Liver (tissue), 3 donors: ENCODE measurements at regions not wholly inside any gene's neighbourhood (a gene's known extent, or its start where the extent isn't known, plus 50 kb on each side); places are given as distances from the start of the nearest gene placed in this dataset.

Experiments used
- EGR1 ChIP-seq, 2 donors: IDR thresholded peaks; 2 replicates each; pipeline ENCODE4 v1.6.1; 2016 to 2018; ENCODE audit warnings: antibody characterized with exemption in 2 of 2, low read depth in 2 of 2
- GABPA ChIP-seq, 2 donors: IDR thresholded peaks in 1 of 2; conservative IDR thresholded peaks in 1 of 2; 2 replicates each; pipeline ENCODE4 v1.6.1; 2016; ENCODE audit warnings: antibody characterized with exemption in 2 of 2, mild to moderate bottlenecking in 1 of 2, moderate library complexity in 1 of 2
- HNF4A ChIP-seq, 2 donors: conservative IDR thresholded peaks; 2 replicates each; pipeline ENCODE4 v1.6.1; 2016; ENCODE audit warnings: antibody characterized with exemption in 2 of 2, mild to moderate bottlenecking in 2 of 2
- NR2F2 ChIP-seq: IDR thresholded peaks from 2 replicates; pipeline ENCODE4 v1.6.1; 2016; ENCODE audit warnings: antibody characterized with exemption
- SP1 ChIP-seq: IDR thresholded peaks from 2 replicates; pipeline ENCODE4 v1.6.1; 2018; ENCODE audit warnings: antibody characterized with exemption, mild to moderate bottlenecking
- TAF1 ChIP-seq: conservative IDR thresholded peaks from 2 replicates; pipeline ENCODE4 v1.6.1; 2016; ENCODE audit warnings: antibody characterized with exemption, mild to moderate bottlenecking
- TF ChIP-seq, protein P1 (sequence below): fragments of 150-350 bp; IDR thresholded peaks from 2 replicates; pipeline ENCODE4 v1.5.1; 2017; ENCODE audit warnings: improper control_type of control experiment, low read depth, low read length; ENCODE audit not compliant: missing input control
- TF ChIP-seq, protein P2 (sequence below): IDR thresholded peaks from 2 replicates; pipeline ENCODE4 v1.6.1; 2016; ENCODE audit warnings: antibody characterized with exemption
- TF ChIP-seq, protein P3 (sequence below): IDR thresholded peaks from 2 replicates; pipeline ENCODE4 v1.6.1; 2016; ENCODE audit warnings: antibody characterized with exemption, mild to moderate bottlenecking
- TF ChIP-seq, protein P4 (sequence below): IDR thresholded peaks from 2 replicates; pipeline ENCODE4 v1.6.1; 2016; ENCODE audit warnings: antibody characterized with exemption
- donor health status: healthy.
- donor health status: healthy.

DNA sequence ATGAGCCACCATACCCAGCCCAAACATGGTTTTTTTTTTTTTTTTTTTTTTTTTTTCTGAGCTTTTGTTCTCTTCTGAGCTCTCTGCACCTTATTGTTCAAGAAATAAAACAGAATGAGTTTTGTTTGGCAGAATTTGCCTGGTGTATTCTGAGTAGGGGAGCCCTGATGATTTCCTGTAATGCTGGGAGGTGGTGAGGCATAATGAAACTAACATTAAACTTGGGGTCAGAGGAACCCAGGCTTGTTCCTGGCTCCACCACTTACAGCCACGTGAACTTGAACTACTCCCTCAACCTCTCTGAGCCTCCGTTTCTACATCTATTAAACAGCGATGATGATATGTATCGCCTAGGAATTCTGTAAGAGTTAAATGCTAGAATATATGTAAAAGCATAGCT is 276.3 kb upstream of the CRY1 start:
- TF ChIP-seq, protein P1, sequence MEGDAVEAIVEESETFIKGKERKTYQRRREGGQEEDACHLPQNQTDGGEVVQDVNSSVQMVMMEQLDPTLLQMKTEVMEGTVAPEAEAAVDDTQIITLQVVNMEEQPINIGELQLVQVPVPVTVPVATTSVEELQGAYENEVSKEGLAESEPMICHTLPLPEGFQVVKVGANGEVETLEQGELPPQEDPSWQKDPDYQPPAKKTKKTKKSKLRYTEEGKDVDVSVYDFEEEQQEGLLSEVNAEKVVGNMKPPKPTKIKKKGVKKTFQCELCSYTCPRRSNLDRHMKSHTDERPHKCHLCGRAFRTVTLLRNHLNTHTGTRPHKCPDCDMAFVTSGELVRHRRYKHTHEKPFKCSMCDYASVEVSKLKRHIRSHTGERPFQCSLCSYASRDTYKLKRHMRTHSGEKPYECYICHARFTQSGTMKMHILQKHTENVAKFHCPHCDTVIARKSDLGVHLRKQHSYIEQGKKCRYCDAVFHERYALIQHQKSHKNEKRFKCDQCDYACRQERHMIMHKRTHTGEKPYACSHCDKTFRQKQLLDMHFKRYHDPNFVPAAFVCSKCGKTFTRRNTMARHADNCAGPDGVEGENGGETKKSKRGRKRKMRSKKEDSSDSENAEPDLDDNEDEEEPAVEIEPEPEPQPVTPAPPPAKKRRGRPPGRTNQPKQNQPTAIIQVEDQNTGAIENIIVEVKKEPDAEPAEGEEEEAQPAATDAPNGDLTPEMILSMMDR: no peak
- TF ChIP-seq GABPA (IDR thresholded peaks at IDR 0.05 in 1 of 2, conservative IDR thresholded peaks at IDR 0.05 in 1 of 2) (no peak), TAF1 (no peak), HNF4A (conservative IDR thresholded peaks at IDR 0.05) (no peak), SP1 (no peak), EGR1 (IDR thresholded peaks at IDR 0.05; ENCODE audit: low read depth in 2 of 2) (no peak), NR2F2 (no peak)
- TF ChIP-seq, protein P2, sequence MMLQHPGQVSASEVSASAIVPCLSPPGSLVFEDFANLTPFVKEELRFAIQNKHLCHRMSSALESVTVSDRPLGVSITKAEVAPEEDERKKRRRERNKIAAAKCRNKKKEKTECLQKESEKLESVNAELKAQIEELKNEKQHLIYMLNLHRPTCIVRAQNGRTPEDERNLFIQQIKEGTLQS: no peak
- TF ChIP-seq, protein P3, sequence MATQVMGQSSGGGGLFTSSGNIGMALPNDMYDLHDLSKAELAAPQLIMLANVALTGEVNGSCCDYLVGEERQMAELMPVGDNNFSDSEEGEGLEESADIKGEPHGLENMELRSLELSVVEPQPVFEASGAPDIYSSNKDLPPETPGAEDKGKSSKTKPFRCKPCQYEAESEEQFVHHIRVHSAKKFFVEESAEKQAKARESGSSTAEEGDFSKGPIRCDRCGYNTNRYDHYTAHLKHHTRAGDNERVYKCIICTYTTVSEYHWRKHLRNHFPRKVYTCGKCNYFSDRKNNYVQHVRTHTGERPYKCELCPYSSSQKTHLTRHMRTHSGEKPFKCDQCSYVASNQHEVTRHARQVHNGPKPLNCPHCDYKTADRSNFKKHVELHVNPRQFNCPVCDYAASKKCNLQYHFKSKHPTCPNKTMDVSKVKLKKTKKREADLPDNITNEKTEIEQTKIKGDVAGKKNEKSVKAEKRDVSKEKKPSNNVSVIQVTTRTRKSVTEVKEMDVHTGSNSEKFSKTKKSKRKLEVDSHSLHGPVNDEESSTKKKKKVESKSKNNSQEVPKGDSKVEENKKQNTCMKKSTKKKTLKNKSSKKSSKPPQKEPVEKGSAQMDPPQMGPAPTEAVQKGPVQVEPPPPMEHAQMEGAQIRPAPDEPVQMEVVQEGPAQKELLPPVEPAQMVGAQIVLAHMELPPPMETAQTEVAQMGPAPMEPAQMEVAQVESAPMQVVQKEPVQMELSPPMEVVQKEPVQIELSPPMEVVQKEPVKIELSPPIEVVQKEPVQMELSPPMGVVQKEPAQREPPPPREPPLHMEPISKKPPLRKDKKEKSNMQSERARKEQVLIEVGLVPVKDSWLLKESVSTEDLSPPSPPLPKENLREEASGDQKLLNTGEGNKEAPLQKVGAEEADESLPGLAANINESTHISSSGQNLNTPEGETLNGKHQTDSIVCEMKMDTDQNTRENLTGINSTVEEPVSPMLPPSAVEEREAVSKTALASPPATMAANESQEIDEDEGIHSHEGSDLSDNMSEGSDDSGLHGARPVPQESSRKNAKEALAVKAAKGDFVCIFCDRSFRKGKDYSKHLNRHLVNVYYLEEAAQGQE: no peak
- TF ChIP-seq, protein P4, sequence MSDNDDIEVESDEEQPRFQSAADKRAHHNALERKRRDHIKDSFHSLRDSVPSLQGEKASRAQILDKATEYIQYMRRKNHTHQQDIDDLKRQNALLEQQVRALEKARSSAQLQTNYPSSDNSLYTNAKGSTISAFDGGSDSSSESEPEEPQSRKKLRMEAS: no peak
